HCT116 (cell line): ENCODE measurements at regions not wholly inside any gene's neighbourhood (a gene's known extent, or its start where the extent isn't known, plus 50 kb on each side); places are given as distances from the start of the nearest gene placed in this dataset.

ENCODE experiments used
- EZH2 ChIP-seq: fragments of 200-600 bp; sonication (generic); IDR thresholded peaks from 2 replicates; pipeline ENCODE4 v1.6.1; 2017; ENCODE audit warnings: antibody characterized with exemption, mixed run types
- EZH2phosphoT487 ChIP-seq: fragments of 200-600 bp; IDR thresholded peaks from 2 replicates; pipeline ENCODE4 v1.6.1; 2018; ENCODE audit warnings: antibody characterized with exemption, borderline replicate concordance
- POLR2A ChIP-seq: IDR thresholded peaks from 2 replicates; pipeline ENCODE4 v1.7.0; 2011; ENCODE audit warnings: borderline replicate concordance; ENCODE audit not compliant: insufficient read depth, insufficient read length; ENCODE audit errors: extremely low read depth
- POLR2AphosphoS5 ChIP-seq: IDR thresholded peaks from 2 replicates; pipeline ENCODE4 v1.6.1; 2011; ENCODE audit warnings: mild to moderate bottlenecking, low read depth, low read length, moderate library complexity
- RAD21 ChIP-seq: IDR thresholded peaks from 2 replicates; pipeline ENCODE4 v1.6.1; 2012; ENCODE audit warnings: low read depth, mild to moderate bottlenecking
- SIN3A ChIP-seq: IDR thresholded peaks from 2 replicates; pipeline ENCODE4 v1.6.1; 2012; ENCODE audit warnings: low read depth
- TF ChIP-seq, protein P1 (sequence below), 3 experiments: fragments of 200-600 bp in 1 of 3; sonication (generic) in 1 of 3; IDR thresholded peaks in 2 of 3; conservative IDR thresholded peaks in 1 of 3; 2 replicates each; pipeline ENCODE4 v1.5.1; 2012 to 2017; ENCODE audit warnings: low read depth in 2 of 3, low read length in 2 of 3, antibody characterized with exemption in 1 of 3, borderline replicate concordance in 1 of 3, control low read depth in 1 of 3, mild to moderate bottlenecking in 1 of 3, mixed read lengths in 1 of 3, mixed run types in 1 of 3, moderate library complexity in 1 of 3; ENCODE audit not compliant: insufficient read depth in 1 of 3
- TF ChIP-seq, protein P2 (sequence below): IDR thresholded peaks from 2 replicates; pipeline ENCODE4 v1.6.1; 2011; ENCODE audit warnings: mild to moderate bottlenecking, low read length, moderate library complexity; ENCODE audit not compliant: insufficient replicate concordance; ENCODE audit errors: extremely low read depth
- TF ChIP-seq, protein P3 (sequence below): IDR thresholded peaks from 2 replicates; pipeline ENCODE4 v1.6.1; 2012

DNA sequence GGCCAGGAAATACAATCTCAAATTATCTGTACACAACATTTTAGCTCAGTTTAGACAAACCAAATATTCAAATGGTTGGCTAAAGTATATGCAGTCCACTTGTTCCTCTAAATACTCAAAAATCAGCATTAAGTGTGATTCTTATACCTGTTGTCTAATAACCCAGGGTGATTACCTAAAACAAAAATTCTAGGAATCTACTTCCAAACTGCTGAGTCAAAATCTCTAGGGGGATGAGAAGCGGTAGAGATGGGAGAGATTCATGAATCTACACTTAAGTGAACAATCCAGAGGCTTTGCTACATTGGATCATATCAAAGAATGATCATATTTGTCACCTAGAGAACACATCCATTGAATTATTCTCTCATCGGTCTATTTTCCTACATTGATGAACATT, 420.9 kb upstream of the PKDCC start:
- TF ChIP-seq, protein P1, sequence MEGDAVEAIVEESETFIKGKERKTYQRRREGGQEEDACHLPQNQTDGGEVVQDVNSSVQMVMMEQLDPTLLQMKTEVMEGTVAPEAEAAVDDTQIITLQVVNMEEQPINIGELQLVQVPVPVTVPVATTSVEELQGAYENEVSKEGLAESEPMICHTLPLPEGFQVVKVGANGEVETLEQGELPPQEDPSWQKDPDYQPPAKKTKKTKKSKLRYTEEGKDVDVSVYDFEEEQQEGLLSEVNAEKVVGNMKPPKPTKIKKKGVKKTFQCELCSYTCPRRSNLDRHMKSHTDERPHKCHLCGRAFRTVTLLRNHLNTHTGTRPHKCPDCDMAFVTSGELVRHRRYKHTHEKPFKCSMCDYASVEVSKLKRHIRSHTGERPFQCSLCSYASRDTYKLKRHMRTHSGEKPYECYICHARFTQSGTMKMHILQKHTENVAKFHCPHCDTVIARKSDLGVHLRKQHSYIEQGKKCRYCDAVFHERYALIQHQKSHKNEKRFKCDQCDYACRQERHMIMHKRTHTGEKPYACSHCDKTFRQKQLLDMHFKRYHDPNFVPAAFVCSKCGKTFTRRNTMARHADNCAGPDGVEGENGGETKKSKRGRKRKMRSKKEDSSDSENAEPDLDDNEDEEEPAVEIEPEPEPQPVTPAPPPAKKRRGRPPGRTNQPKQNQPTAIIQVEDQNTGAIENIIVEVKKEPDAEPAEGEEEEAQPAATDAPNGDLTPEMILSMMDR (IDR thresholded peaks at IDR 0.05 in 2 of 3, conservative IDR thresholded peaks at IDR 0.05 in 1 of 3; ENCODE audit: borderline replicate concordance in 1 of 3, insufficient read depth in 1 of 3, low read depth in 2 of 3, low read length in 2 of 3) = no peak
- TF ChIP-seq POLR2A (no peak), POLR2AphosphoS5 (no peak), EZH2 (no peak), SIN3A (no peak), RAD21 (no peak), EZH2phosphoT487 (no peak)
- TF ChIP-seq, protein P2, sequence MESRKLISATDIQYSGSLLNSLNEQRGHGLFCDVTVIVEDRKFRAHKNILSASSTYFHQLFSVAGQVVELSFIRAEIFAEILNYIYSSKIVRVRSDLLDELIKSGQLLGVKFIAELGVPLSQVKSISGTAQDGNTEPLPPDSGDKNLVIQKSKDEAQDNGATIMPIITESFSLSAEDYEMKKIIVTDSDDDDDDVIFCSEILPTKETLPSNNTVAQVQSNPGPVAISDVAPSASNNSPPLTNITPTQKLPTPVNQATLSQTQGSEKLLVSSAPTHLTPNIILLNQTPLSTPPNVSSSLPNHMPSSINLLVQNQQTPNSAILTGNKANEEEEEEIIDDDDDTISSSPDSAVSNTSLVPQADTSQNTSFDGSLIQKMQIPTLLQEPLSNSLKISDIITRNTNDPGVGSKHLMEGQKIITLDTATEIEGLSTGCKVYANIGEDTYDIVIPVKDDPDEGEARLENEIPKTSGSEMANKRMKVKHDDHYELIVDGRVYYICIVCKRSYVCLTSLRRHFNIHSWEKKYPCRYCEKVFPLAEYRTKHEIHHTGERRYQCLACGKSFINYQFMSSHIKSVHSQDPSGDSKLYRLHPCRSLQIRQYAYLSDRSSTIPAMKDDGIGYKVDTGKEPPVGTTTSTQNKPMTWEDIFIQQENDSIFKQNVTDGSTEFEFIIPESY = no peak
- TF ChIP-seq, protein P3, sequence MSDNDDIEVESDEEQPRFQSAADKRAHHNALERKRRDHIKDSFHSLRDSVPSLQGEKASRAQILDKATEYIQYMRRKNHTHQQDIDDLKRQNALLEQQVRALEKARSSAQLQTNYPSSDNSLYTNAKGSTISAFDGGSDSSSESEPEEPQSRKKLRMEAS = no peak
